Fibroblast of the aortic adventitia (primary cell): ENCODE measurements at regions not wholly inside any gene's neighbourhood (a gene's known extent, or its start where the extent isn't known, plus 50 kb on each side); places are given as distances from the start of the nearest gene placed in this dataset.
"Not testable (repeated sequence)": the region's sequence is repeated elsewhere in the genome, so short reads cannot be mapped to it uniquely, and the experiment has no call there.

ENCODE experiments used
- DNase-seq: peaks from one replicate; pipeline ENCODE4 v3.0.0-alpha.2; 2010; ENCODE audit warnings: low read depth
- H3K4me3 ChIP-seq: 2 replicates; pipeline ENCODE4 v1.5.1; 2011; ENCODE audit warnings: low read depth, mild to moderate bottlenecking, control low read depth, low read length, moderate library complexity

DNA sequence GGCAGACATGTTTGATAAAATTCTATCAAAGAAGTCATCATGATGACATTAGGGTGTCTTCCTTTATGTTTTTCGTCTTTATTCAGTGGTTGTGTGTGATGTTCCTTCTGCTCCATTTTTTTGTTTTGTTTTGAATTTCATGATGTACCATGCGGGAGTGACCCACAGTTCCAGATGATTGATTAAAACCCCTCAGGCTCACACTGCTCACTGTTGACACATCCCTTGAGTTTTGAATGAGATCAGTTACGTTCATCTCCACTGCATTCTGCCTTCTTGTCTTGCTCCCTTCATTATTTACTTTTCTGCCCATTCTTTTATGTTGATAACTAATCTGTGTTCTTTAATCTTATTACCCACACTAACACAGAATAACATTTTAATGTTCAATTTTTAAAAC, 421.7 kb upstream of the ANKRD20A1 start:
- DNase-seq, H3K4me3 ChIP-seq: not testable (repeated sequence)

DNA sequence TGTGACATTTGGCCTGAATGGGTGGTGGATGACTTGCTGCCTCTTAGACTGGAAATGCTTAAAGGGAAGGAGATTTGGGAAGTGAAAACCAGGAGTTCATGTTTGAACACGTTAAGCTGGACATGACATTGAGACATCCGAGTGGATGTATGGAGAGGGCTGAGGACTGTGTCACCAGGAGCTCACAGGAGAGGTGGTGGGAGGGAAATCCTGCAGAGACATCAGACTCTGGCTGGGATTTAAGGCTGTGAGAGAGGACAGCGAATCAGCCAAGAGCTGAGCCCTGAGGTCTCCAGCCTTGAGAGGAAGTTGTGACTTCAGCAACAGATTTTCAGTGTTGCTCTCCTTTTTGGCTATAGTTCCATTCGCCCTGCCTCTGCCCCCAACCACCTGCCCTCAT, 432.5 kb upstream of the SPATA31A3 start:
- DNase-seq, H3K4me3 ChIP-seq: not testable (repeated sequence)

- not testable (repeated sequence) for DNase-seq
Measured at GRCh38 chr9:67423049-67423728, 430.8 kb upstream of the SPATA31A3 start.

GRCh38 chr9:67418496-67419079, 426.2 kb upstream of the SPATA31A3 start:
- DNase-seq, H3K4me3 ChIP-seq: not testable (repeated sequence)

More at GRCh38 chr9:67423049-67423728, 430.8 kb upstream of the SPATA31A3 start:
- H3K4me3 ChIP-seq = not testable (repeated sequence)

- H3K4me3 ChIP-seq, DNase-seq: not testable (repeated sequence)
Measured at GRCh38 chr9:67417341-67417983, 425.1 kb upstream of the SPATA31A3 start.

GRCh38 chr9:67416639-67417038, 424.3 kb upstream of the SPATA31A3 start:
- not testable (repeated sequence) for DNase-seq, H3K4me3 ChIP-seq

DNA sequence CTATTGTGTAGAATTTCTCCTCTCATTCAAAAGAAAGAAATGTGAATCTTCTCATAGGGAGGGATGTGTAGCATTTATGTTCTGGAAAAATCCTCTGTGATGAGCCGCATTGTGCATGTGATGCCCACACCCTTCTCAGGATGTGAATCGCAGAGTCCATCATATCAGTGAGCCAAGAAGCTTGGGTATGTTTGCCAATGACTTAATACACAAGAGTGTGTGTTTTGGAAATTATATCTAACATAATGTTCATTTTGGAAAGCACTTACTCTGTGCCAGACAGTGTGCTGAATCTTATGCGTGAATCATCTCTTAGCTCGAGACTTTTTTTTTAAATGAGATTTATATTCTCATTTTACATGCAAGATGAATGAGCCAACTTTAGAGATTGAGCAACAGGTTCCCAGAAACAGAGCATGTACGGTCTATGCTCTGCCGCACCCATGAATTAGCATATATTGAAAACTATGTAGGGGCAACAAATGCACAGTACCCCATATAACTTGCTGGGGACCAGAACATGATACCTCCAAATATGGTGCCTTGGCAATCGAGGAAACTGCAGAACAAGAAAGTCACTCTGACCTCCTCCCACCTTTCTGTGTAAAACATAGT, 418.4 kb upstream of the SPATA31A3 start:
- DNase-seq, H3K4me3 ChIP-seq: not testable (repeated sequence)

GRCh38 chr9:67403739-67404138, 411.4 kb upstream of the SPATA31A3 start:
- H3K4me3 ChIP-seq, DNase-seq: not testable (repeated sequence)

DNA sequence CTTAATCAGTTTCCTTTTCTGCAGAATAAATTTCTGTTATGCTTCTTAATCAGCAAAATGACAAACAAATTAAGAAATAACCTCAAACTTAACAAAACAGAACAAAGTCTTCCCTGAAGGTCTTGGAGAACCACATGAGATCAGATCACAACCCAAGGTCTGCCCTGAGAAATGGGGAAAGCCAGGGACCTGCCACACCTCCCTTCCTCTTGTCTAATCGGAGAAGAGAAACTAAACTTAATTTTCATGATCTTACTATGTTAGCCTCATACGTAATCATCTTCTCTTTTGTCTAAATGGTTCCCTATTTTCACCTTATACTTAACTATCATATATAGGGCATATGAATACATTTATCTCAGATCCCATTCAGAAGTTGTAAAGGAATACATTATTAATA, 405.4 kb upstream of the SPATA31A3 start:
- not testable (repeated sequence) for DNase-seq, H3K4me3 ChIP-seq

GRCh38 chr9:67394782-67395181, 402.4 kb upstream of the SPATA31A3 start:
- not testable (repeated sequence) for DNase-seq, H3K4me3 ChIP-seq

DNA sequence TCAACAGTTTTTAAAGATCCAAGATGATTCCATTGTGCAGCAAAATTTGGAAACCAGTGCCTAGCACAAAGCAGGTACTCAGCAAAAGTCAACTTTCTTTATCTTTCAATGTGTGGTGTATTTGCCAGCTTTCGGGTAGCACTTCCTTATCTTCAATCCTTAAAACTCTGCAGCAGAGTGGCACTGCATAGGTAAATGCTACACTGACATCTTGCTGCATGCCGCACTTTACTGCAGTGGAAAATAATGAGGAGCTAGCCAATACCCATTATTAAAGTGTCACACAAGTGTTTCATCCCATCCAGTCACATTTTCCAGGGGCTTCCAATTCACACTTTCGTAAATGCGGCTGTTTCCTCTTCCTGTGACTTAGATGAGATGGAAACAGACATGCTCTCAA, 401.7 kb upstream of the SPATA31A3 start:
- not testable (repeated sequence) for DNase-seq, H3K4me3 ChIP-seq

DNA sequence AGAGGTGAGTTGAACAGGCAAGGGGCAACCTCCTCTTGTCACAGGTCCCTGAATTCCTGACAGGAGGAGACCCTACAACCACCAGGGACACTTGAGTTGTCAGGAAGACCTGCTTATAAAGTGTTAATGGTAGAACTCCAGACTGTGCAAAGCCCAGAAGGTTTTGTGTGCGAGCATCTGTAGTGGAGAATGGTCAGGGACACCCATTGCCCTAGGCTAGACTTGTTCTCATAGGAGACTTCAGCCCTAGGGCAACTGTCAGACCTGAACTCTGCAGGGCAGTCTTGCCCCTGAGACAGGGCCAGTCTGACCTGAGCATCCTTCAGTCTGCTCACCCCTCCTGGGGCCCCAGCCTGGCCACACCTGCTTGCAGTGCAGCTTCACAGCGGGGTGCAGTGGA, 377.3 kb upstream of the SPATA31A3 start:
- not testable (repeated sequence) for H3K4me3 ChIP-seq, DNase-seq

- H3K4me3 ChIP-seq, DNase-seq: not testable (repeated sequence)
Measured at GRCh38 chr9:67362325-67362724, 370.0 kb upstream of the SPATA31A3 start.

DNA sequence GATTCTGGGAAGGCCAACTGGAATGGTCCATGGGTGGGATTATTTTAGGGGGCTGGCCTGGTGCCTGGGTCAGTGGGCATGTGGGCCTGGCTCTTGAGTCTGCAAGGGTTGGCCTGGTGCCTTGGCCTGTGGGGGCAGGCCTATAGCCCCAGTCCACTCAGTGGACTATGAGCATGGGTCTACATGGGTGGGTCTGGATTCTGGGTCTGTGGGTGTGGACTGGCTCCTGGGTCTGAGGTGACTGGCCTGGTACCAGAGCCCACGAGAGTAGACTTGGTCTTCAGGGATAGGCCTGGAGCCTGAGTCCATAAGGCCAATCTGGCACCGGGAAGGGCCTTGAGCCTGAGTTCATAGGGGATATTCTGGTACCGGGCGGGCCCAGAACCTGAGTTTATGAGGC, 361.6 kb upstream of the SPATA31A3 start:
- not testable (repeated sequence) for DNase-seq, H3K4me3 ChIP-seq

DNA sequence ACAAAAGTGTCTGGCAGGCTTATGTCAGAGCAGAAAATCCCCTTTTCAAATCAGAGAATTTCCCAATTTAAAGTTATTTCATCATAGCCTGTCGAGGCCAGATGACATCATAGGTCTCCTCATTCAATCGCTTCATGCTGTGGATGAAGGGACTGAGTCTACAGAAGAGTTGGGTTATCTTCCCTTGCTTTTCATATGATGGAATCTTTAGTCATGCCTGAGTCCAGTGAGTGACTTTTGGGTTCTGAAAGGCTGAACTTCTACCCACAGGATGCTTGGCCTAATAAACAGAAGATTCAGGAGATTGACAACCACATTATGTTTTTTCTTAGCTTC, 357.0 kb upstream of the SPATA31A3 start:
- not testable (repeated sequence) for DNase-seq, H3K4me3 ChIP-seq

DNA sequence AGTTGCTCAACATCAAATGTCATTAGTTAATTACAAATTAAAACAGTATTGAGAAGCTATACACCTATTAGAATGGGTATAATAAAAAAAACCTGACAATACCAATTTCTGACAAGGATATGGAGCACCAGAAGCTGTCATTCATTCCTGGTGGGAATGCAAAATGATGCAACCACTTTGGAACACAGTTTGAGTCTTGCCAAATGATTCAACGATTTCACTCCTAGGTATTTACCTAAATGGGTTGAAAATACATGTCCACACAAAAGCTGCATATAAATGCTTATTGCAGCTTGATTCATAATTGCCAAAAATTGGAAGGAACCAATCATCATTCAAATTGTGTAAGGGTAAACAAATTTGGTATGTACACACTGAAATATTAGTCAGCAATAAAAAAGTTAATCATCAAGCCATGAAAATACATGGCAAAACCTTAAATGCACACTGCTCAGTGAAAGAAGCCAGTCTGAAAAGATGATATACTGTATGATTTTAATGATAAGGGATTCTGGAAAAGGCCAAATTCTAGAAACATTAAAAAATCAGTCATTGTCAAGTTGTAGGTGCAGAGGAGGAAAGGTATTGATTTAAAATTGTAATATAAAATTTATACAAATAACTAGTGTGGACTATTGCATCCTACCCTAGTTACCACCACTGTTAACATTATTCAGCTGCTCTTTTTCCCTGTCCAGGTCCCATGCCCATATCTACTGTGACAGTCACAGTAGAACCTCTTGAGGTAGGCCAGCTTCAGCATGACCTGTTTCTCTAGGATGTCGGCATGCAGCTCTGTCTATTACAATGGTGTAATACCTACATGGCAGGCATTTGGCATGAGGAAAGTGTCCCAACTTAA, 356.4 kb upstream of the SPATA31A3 start:
- H3K4me3 ChIP-seq, DNase-seq: not testable (repeated sequence)

DNA sequence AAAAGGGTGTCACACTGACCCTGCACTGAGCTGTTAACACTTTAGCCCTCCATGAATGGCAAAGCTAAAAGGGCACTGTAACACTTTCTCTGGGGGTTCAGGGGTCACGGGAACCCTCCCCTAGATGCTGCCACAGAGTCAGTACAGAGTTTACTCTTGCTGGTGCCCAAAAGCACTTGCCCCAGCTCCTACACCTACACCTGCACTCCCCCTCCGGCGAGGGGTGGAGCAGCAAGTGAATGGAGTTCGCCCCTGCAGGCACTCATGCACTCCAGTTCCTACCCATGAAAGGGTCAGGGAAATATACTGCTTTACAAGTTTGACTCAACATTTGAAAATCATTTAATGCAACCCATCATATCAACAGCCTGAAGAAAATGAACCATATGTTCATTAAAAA, 355.7 kb upstream of the SPATA31A3 start:
- DNase-seq = not testable (repeated sequence)

GRCh38 chr9:67339216-67339615, 346.9 kb upstream of the SPATA31A3 start:
- not testable (repeated sequence) for H3K4me3 ChIP-seq, DNase-seq

More for the DNA sequence above, 355.7 kb upstream of the SPATA31A3 start:
- not testable (repeated sequence) for H3K4me3 ChIP-seq

- not testable (repeated sequence) for DNase-seq, H3K4me3 ChIP-seq
Measured at GRCh38 chr9:67338201-67338600, 345.9 kb upstream of the SPATA31A3 start.
